ENCODE measurements at regions not wholly inside any gene's neighbourhood (a gene's known extent, or its start where the extent isn't known, plus 50 kb on each side); places are given as distances from the start of the nearest gene placed in this dataset.

GRCh38 chr2:51697095-51697494 lies 665.2 kb upstream of the NRXN1 start:
- H3K27me3 ChIP-seq (ENCODE audit: low read length): no peaks in the 10 kb centered on the region

GRCh38 chr2:51695531-51695930 lies 663.6 kb upstream of the NRXN1 start:
- Histone ChIP-seq H3K36me3 (ENCODE audit: low read length) (no peaks in the 10 kb centered on the region), H3K4me2 (ENCODE audit: low read depth, low read length, poor library complexity, severe bottlenecking) (no peak overlapping the region), H4K20me1 (ENCODE audit: low read depth, low read length) (no peaks in the 10 kb centered on the region), H2AFZ (ENCODE audit: low read depth, low read length, severe bottlenecking) (no peak overlapping the region), H3K9me3 (ENCODE audit: insufficient read depth, low read length) (no peaks in the 10 kb centered on the region), H3K9me2 (replicated peaks; ENCODE audit: insufficient read depth, low read length) (no peaks in the 10 kb centered on the region), H3K9ac (ENCODE audit: low read length) (no peak overlapping the region), H3K79me2 (ENCODE audit: insufficient read depth, low read length) (no peaks in the 10 kb centered on the region), H3K27ac (ENCODE audit: low read depth, low read length) (no peak overlapping the region), H3K4me3 (ENCODE audit: insufficient read depth, low read length, poor library complexity, severe bottlenecking) (no peak overlapping the region), H3K27me3 (ENCODE audit: low read length) (no peaks in the 10 kb centered on the region), H3F3A (ENCODE audit: insufficient read depth) (no peaks in the 10 kb centered on the region)
- TF ChIP-seq EZH2phosphoT487 (conservative IDR thresholded peaks at IDR 0.05; ENCODE audit: low read length) (no peak), CTCF (IDR thresholded peaks at IDR 0.05; ENCODE audit: insufficient read depth, low read length, poor library complexity, severe bottlenecking) (no peak)

More at GRCh38 chr2:51697095-51697494, 665.2 kb upstream of the NRXN1 start:
- Histone ChIP-seq H3K4me3 (ENCODE audit: insufficient read depth, low read length, poor library complexity, severe bottlenecking) (no peak overlapping the region), H3K79me2 (ENCODE audit: insufficient read depth, low read length) (no peaks in the 10 kb centered on the region), H3K36me3 (ENCODE audit: low read length) (no peaks in the 10 kb centered on the region), H3K9me3 (ENCODE audit: insufficient read depth, low read length) (no peaks in the 10 kb centered on the region), H4K20me1 (ENCODE audit: low read depth, low read length) (no peaks in the 10 kb centered on the region), H3K9me2 (replicated peaks; ENCODE audit: insufficient read depth, low read length) (no peaks in the 10 kb centered on the region), H2AFZ (ENCODE audit: low read depth, low read length, severe bottlenecking) (peak overlapping the region; percentile 11), H3K4me2 (ENCODE audit: low read depth, low read length, poor library complexity, severe bottlenecking) (no peak overlapping the region), H3F3A (ENCODE audit: insufficient read depth) (no peaks in the 10 kb centered on the region), H3K27ac (ENCODE audit: low read depth, low read length) (no peak overlapping the region), H3K9ac (ENCODE audit: low read length) (no peak overlapping the region)
- TF ChIP-seq CTCF (IDR thresholded peaks at IDR 0.05; ENCODE audit: insufficient read depth, low read length, poor library complexity, severe bottlenecking) (no peak), EZH2phosphoT487 (conservative IDR thresholded peaks at IDR 0.05; ENCODE audit: low read length) (no peak)

GRCh38 chr2:51693640-51694039 lies 661.7 kb upstream of the NRXN1 start:
- no peaks in the 10 kb centered on the region for H4K20me1 ChIP-seq (ENCODE audit: low read depth, low read length)
- no peak overlapping the region for H3K27ac ChIP-seq (ENCODE audit: low read depth, low read length)
- H3K4me3 ChIP-seq (ENCODE audit: insufficient read depth, low read length, poor library complexity, severe bottlenecking): no peak overlapping the region
- H3K4me2 ChIP-seq (ENCODE audit: low read depth, low read length, poor library complexity, severe bottlenecking): no peak overlapping the region
- H3K9me2 ChIP-seq (replicated peaks; ENCODE audit: insufficient read depth, low read length): no peaks in the 10 kb centered on the region
- no peak for TF ChIP-seq CTCF (IDR thresholded peaks at IDR 0.05; ENCODE audit: insufficient read depth, low read length, poor library complexity, severe bottlenecking)
- H3K27me3 ChIP-seq (ENCODE audit: low read length): no peaks in the 10 kb centered on the region
- H3K9ac ChIP-seq (ENCODE audit: low read length): no peak overlapping the region
- no peaks in the 10 kb centered on the region for H3K36me3 ChIP-seq (ENCODE audit: low read length)
- H3F3A ChIP-seq (ENCODE audit: insufficient read depth): no peaks in the 10 kb centered on the region
- no peaks in the 10 kb centered on the region for H3K9me3 ChIP-seq (ENCODE audit: insufficient read depth, low read length)
- no peaks in the 10 kb centered on the region for H3K79me2 ChIP-seq (ENCODE audit: insufficient read depth, low read length)
- no peak overlapping the region for H2AFZ ChIP-seq (ENCODE audit: low read depth, low read length, severe bottlenecking)

Data from SU-DHL-6 (cell line).